Islet precursor cell (in vitro differentiated cells): ENCODE measurements at regions not wholly inside any gene's neighbourhood (a gene's known extent, or its start where the extent isn't known, plus 50 kb on each side); places are given as distances from the start of the nearest gene placed in this dataset.
A peak's percentile ranks its signal among the peaks of the same experiment; 100 is the strongest.
"Not testable (repeated sequence)": the region's sequence is repeated elsewhere in the genome, so short reads cannot be mapped to it uniquely, and the experiment has no call there.

Experiments
- DNase-seq: peaks from one replicate; pipeline ENCODE4 v3.0.0-alpha.2; 2018

- peak; percentile 49 for DNase-seq
Measured at GRCh38 chr15:77838595-77838994, 205.9 kb upstream of the LINGO1 start.

DNA sequence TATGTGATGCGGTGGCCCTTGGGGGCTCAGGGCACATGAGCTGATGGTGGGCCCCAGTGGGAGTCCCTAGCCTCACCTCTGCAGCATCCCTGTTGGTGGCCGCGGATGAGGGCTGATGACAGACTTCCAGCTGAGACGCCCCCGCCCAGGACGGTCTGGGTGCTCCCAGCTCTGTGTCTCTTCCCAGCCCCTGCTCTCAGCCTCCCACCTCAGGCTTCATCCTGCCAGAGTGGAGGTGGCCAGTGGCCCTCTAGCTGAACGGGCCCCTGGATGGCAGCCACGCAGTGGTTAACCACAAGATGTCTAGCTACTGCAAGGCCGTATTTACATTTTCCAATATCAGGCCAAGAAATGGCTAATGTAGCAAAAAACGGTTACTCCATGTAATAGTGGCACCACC is 205.3 kb upstream of the LINGO1 start:
- DNase-seq = peak; percentile 43

- no peak for DNase-seq
Measured at GRCh38 chr15:77837649-77838025, 204.9 kb upstream of the LINGO1 start.

DNA sequence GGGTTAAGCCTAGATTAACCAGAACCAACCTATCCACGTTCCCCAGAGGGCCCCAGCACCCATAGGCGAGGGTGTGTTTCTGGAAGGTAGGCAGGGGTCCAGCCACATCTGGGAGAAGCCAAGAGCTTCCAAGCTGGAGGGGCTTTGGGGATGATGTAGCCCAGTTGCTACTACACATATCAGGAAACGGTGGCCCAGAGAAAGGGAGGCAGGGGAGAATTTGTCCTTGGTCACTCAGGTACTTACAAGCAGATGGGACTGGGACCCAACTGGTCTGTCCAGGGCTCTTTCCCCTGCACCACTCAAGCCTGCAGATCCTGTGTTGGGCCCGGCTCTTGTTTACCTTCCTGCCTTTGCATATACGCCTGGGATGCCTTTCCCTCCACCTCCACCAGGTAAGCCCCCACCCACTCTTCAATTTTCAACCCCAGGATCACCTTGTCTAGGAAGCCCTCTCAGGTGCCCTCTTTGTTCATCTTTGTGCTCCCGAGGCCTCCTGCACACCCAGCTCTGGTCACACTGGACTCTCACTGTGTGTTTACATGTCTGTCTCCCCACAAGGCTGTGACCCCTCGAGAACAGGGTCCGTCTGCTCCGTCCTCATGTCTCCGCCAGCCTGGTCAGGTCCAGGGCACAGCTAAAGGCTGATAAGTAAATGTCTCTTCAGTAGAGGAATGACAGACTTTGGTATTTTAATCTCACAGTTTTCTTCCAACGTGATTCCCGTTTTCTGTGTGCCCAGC is 204.4 kb upstream of the LINGO1 start:
- peak; percentile 46 for DNase-seq

DNA sequence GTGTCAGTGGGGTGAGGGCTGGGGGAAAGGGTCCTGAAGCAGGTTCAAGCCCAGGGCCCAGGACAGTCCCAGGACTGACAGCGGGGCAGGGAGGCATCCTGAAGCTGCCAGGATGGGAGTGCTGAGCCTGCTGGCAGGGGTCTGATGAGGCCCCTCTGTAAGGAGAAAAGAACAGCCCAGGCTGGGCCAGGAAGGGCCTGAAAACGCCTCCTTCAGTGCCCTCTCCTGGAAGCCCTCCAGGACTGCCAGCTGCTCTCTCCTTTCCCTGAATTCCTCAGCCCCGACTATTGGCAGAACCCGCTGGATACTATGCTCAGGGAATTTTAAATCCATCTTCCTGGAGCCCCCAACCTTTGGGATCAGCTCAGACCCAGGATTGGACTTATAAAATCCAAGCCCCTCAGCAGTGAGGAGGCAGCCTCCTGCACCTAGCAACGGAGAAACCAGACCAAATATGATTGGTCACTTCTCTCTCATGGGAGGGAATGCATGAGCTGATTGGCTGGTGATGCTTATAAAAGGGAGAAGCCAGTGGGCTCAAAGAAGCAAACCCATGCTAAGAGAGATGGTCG is 203.5 kb upstream of the LINGO1 start:
- peak; percentile 52 for DNase-seq

DNA sequence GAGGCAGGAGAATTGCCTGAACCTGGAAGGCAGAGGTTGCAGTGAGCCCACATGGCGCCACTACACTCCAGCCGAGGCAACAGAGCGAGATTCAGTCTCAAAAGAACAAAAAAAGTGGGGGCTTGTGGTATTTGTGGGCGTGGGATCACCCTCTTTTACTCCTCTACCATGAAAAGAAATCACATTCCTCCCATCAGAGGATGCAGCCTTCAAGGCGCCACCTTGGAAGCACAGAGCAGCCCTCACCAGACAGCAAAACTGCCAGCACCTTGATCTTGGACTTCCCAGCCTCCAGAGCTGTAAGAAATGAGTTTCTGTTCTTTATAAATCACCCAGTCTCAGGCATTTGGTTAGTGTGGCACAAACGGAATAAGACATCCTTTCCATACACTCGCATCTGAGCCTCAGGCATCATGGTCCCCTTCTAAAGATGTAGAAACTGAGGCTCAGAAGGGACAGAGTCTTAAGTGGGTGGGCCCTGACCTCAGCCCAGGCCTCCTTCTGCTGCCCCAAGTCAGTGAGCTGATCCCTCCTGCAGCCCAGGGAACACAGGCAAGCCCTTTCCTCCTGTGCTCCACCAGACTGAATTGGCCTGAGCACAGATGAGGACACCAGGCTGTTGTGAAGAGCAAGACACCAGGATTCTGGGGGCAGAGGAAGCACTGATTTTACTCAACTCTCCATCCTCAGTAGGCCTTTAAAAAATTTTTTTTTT is 201.7 kb upstream of the LINGO1 start:
- DNase-seq = no peak

- DNase-seq = peak; percentile 41
Measured at GRCh38 chr15:77832874-77833273, 200.2 kb upstream of the LINGO1 start.

DNA sequence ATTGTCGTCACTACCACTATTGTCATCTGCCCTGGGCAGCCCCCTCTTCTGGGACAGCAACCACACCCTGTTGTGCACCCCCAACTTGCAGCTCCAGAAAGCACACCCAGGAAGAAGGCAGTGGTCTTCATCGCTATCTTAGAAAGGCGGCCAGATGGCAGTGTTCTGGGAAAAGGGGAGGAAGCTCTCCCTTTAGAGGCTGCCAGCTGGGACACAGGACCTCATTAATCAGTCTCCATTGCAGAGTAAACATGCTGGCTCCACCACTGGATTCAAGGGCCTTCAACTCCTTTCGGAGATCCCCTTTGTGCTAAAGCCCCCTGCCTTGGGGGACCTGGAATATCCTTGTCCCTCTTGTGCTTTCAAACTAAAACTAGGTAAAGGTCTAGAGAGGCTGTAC is 199.3 kb upstream of the LINGO1 start:
- DNase-seq = no peak

GRCh38 chr15:77830051-77830468 is 197.3 kb upstream of the LINGO1 start:
- peak; percentile 84 for DNase-seq

DNA sequence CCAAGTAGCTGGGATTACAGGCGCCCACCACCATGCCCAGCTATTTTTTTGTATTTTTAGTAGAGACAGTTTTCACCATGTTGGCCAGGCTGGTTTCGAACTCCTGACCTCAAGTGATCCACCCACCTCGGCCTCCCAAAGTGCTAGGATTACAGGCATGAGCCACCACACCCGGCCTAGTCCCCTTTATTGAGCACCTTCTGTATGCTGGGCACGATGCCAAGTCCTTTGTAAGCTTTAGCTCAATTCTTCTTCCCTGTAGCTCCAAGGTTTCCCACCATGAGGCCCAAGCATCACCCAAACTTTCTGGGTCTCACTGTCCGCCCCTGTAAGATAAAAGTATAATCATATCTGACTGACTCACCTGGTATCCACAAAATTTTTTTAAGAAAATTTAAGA is 196.6 kb upstream of the LINGO1 start:
- not testable (repeated sequence) for DNase-seq

- DNase-seq = no peak
Measured at GRCh38 chr15:77827860-77828259, 195.1 kb upstream of the LINGO1 start.

- no peak for DNase-seq
Measured at GRCh38 chr15:77826006-77826695, 193.4 kb upstream of the LINGO1 start.

DNA sequence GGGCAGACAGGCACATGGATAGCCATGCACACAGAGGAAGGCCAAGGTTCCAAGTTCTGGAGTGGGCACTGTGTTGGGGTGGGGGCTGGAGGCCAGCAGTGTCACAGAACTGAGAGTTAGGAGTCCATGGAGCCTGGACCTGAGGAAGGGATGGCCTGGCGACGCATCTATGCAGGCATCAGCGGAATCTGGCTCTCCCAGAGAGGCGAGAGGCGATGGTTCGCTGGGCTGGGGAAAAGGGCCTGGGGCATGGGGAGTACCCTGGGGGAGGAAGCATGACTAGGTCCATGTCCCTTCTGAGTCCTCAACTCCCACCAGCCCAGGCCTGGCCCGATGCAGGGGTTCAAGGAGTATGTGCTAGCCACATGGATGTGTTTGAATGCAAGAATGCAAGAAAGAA is 192.8 kb upstream of the LINGO1 start:
- no peak for DNase-seq

- no peak for DNase-seq
Measured at GRCh38 chr15:77825252-77825542, 192.5 kb upstream of the LINGO1 start.

- DNase-seq = no peak
Measured at GRCh38 chr15:77824361-77825251, 191.9 kb upstream of the LINGO1 start.

DNA sequence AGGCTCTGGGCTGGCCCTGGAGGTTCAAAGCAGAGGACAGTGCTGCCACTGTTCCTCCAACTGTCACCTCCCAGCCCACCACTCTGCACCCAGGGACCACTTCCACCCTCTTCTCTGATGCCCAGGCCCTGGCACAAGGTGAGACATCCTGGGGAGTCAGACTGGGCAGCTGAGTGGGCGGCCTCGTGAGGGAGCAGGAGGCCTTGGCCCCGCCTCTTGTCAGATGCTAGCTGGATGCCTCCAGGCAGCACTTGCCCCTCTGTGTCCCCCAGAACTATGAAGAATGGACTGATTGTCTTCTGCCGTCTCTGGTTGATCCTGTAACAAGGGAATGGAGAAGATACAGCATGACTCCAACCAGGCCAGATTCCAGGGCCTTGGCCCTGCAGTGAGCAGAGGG is 191.0 kb upstream of the LINGO1 start:
- DNase-seq = no peak

DNA sequence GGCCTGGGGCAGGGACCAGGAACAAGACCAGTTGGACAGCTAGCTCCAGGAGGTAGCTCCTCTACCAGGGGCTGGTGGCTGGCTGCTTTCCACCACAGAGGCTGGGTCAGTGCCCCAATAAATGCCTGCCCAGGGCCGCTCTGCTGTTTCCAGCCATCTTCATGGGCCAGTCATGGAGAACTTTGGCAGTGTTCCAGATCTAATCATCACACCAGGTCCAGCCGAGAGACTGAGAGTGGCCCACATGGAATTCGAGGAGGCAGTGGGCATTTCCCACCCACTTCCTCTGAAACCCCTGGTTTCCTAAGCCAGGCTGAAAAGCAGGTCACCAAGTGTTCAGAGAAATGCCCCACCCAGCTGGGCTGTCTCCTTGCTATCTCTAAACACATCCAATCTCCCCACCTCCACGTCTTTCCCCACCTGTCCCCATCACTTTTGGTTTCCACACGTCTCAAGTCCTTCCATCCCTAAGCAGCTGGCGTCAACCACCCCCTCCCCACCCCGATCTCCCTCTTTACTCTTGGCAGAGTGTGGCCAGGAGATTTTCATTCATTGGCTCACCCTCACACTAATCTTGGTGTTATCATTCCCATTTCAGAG is 190.0 kb upstream of the LINGO1 start:
- DNase-seq = no peak

DNA sequence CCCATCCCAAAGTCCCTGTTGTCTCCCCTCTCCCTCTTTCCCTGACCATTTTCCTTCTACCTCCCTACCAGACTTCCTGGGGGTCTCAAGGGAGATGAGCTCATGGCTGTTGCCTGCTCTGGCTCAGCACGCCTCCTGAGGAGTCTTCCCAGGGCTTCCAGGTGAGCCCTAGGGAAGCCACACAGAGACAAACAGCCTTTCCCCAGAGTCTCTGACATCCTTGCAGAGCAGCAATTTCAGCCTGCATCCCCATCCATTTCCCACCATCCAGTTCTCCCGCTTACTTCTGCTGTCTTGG is 189.2 kb upstream of the LINGO1 start:
- no peak for DNase-seq

DNA sequence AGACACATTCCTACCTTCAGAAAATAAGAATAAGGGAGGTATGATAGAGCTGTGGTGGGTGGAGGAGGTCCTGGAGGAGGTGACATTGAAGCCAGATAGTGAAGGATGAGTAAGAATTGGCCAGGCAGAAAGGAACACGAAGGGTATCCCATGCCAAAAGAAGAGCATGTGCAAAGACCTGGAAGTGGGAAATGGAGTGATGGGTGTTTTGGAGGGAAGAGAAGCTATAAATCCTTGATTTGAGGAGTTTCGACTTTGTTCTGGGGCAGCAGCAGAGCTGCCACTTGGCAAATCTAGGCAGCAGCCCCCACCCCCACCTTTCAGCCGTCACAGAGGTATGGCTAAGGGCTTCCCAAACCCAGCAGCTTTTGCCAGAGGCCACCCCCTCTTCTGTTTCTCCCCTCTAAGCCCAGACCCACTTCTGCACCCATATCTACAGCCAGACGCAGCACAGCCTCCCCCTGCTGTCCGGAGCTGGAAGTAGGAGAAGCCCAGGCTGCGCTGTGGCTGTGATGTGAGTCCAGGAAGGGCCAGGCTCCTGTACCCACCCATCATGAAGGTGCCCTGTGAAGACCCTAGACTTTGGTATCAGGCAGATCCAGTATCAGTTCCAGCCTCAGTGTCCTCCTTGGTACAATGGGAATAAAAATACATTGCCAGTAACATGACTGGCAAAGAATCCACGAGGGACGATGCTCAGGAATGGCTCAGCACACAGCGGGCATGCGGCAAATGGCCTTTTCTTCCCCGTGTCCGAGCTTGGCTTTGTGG is 188.7 kb upstream of the LINGO1 start:
- peak; percentile 86 for DNase-seq

DNA sequence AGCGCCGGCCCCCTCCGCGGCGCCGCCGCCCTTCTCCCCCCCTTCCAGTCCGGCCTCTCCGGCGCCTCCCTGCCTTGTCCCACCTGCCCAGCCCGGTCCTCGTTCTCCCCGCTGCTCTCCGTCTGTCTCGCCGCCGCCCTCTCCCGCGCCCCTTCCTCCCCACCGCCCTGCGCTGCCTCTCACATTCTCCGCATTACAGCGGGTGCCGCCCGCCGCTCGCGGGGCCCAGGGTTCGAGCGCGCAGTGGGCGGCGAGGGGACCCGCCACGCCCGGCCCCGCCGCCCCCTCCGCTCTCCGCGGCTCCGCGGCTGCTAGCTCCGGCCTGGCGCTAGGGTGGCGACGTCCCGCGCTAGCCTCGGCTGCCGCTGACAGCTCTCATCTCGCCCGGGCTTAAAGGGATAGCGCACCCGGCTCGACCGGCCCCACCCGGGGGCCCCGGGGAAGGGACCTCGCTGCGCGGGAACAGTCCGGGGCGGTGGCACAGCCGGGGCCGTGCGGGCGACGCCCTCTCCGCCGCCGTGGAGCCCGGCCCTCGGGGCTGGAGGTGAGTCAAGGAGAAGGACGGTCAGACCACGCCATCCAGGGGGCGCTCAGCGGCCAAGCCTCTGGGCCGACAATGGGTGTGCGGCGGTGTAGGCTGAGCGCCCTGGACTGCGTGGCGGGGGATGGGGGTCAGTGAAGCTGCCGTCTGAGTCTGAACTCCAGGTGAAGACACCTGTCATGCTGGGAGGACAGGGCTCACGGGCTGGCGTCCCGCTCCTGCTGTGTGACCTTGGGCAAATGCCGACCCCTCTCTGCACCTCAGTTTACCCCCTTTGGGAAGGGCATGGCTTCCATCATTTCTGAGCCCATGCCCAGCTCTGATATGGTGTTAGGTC is 187.4 kb upstream of the LINGO1 start:
- DNase-seq = peak; percentile 84
